Large intestine (tissue), 3 donors: ENCODE measurements at regions not wholly inside any gene's neighbourhood (a gene's known extent, or its start where the extent isn't known, plus 50 kb on each side); places are given as distances from the start of the nearest gene placed in this dataset.

ENCODE experiments used
- DNase-seq, 2 donors: peaks; one replicate each; pipeline versions ENCODE4 v3.0.0 to v3.0.0-alpha.2; 2013
- H3K27ac ChIP-seq: one replicate; pipeline ENCODE4 v1.5.1; 2013; ENCODE audit warnings: low read length
- H3K27me3 ChIP-seq: 2 replicates; pipeline ENCODE4 v1.6.1; 2013; ENCODE audit warnings: low read length; ENCODE audit not compliant: control insufficient read depth, insufficient read depth
- H3K36me3 ChIP-seq: 2 replicates; pipeline ENCODE4 v1.6.1; 2013; ENCODE audit warnings: low read length; ENCODE audit not compliant: control insufficient read depth, insufficient read depth
- H3K4me1 ChIP-seq: one replicate; pipeline ENCODE4 v1.6.1; 2013; ENCODE audit warnings: low read length; ENCODE audit not compliant: control insufficient read depth, insufficient read depth
- H3K4me3 ChIP-seq: one replicate; pipeline ENCODE4 v1.5.1; 2013; ENCODE audit warnings: low read length
- H3K9me3 ChIP-seq: one replicate; pipeline ENCODE4 v1.6.1; 2013; ENCODE audit warnings: mild to moderate bottlenecking, low read depth, low read length, moderate library complexity; ENCODE audit not compliant: control insufficient read depth
- WGBS: methylation state at CpG from one replicate; pipeline ENCODE4 v1.1.5; 2013; ENCODE audit warnings: low lambda C conversion rate; ENCODE audit not compliant: insufficient coverage; 5-methylcytosine and 5-hydroxymethylcytosine counted together

GRCh38 chr20:39234520-39235095, 272.5 kb downstream of the DHX35 start:
- Histone ChIP-seq H3K4me3 (no peak overlapping the region), H3K27ac (no peak overlapping the region), H3K36me3 (no peaks in the 10 kb centered on the region), H3K9me3 (no peaks in the 10 kb centered on the region), H3K4me1 (no peaks in the 10 kb centered on the region), H3K27me3 (no peaks in the 10 kb centered on the region)
- no peak for DNase-seq
- 60% methylated on average over 1 of the region's 7 CpGs for WGBS

GRCh38 chr20:39233755-39234154, 271.6 kb downstream of the DHX35 start:
- no peaks in the 10 kb centered on the region for H3K9me3 ChIP-seq
- WGBS = 100% methylated on average over 2 of the region's 4 CpGs
- no peak overlapping the region for H3K4me3 ChIP-seq
- H3K27me3 ChIP-seq = no peaks in the 10 kb centered on the region
- H3K4me1 ChIP-seq = no peaks in the 10 kb centered on the region
- no peaks in the 10 kb centered on the region for H3K36me3 ChIP-seq
- H3K27ac ChIP-seq = no peak overlapping the region
- no peak for DNase-seq

GRCh38 chr20:39227416-39227815, 265.3 kb downstream of the DHX35 start:
- no peaks in the 10 kb centered on the region for H3K4me1 ChIP-seq
- no peak overlapping the region for H3K27ac ChIP-seq
- H3K27me3 ChIP-seq = no peaks in the 10 kb centered on the region
- no peak for DNase-seq
- H3K4me3 ChIP-seq = no peak overlapping the region
- H3K9me3 ChIP-seq = no peaks in the 10 kb centered on the region
- 82% methylated on average over 1 of the region's 7 CpGs for WGBS
- H3K36me3 ChIP-seq = no peaks in the 10 kb centered on the region

- no peaks in the 10 kb centered on the region for H3K4me1 ChIP-seq
- H3K4me3 ChIP-seq = no peak overlapping the region
- no peaks in the 10 kb centered on the region for H3K27me3 ChIP-seq
- no peaks in the 10 kb centered on the region for H3K36me3 ChIP-seq
- no peaks in the 10 kb centered on the region for H3K9me3 ChIP-seq
- WGBS = no CpG with 5 or more reads among the region's 1 CpG
- no peak overlapping the region for H3K27ac ChIP-seq
- DNase-seq = no peak
Observed at GRCh38 chr20:39225978-39226377, 263.8 kb downstream of the DHX35 start.

GRCh38 chr20:39225536-39225935, 263.4 kb downstream of the DHX35 start:
- H3K27me3 ChIP-seq = no peaks in the 10 kb centered on the region
- no CpG with 5 or more reads among the region's 5 CpGs for WGBS
- no peak for DNase-seq
- no peaks in the 10 kb centered on the region for H3K9me3 ChIP-seq
- H3K4me3 ChIP-seq = no peak overlapping the region
- no peaks in the 10 kb centered on the region for H3K4me1 ChIP-seq
- no peak overlapping the region for H3K27ac ChIP-seq
- no peaks in the 10 kb centered on the region for H3K36me3 ChIP-seq

- no peak overlapping the region for H3K4me3 ChIP-seq
- H3K27me3 ChIP-seq = no peaks in the 10 kb centered on the region
- whole genome bisulfite sequencing = 0% methylated on average over 1 of the region's 1 CpG
- H3K27ac ChIP-seq = no peak overlapping the region
- H3K9me3 ChIP-seq = no peaks in the 10 kb centered on the region
- DNase-seq = no peak
- H3K36me3 ChIP-seq = no peaks in the 10 kb centered on the region
- no peaks in the 10 kb centered on the region for H3K4me1 ChIP-seq
Observed at GRCh38 chr20:39222101-39222500, 260.0 kb downstream of the DHX35 start.

GRCh38 chr20:39216195-39216594, 254.1 kb downstream of the DHX35 start:
- no peak overlapping the region for H3K27ac ChIP-seq
- WGBS = 98% methylated on average over 3 of the region's 3 CpGs
- DNase-seq = no peak
- no peaks in the 10 kb centered on the region for H3K9me3 ChIP-seq
- H3K4me1 ChIP-seq = no peaks in the 10 kb centered on the region
- H3K4me3 ChIP-seq = no peak overlapping the region
- no peaks in the 10 kb centered on the region for H3K27me3 ChIP-seq
- no peaks in the 10 kb centered on the region for H3K36me3 ChIP-seq

- Histone ChIP-seq H3K36me3 (no peaks in the 10 kb centered on the region), H3K27ac (no peak overlapping the region), H3K9me3 (no peaks in the 10 kb centered on the region), H3K27me3 (no peaks in the 10 kb centered on the region), H3K4me3 (no peak overlapping the region), H3K4me1 (no peaks in the 10 kb centered on the region)
- no CpG with 5 or more reads among the region's 2 CpGs for WGBS
- DNase-seq = no peak
Observed at GRCh38 chr20:39214828-39215227, 252.7 kb downstream of the DHX35 start.

GRCh38 chr20:39213476-39214145, 251.5 kb downstream of the DHX35 start:
- 100% methylated on average over 1 of the region's 3 CpGs for WGBS
- no peak for DNase-seq
- no peak overlapping the region for H3K4me3 ChIP-seq
- H3K4me1 ChIP-seq = no peaks in the 10 kb centered on the region
- no peaks in the 10 kb centered on the region for H3K36me3 ChIP-seq
- H3K27me3 ChIP-seq = no peaks in the 10 kb centered on the region
- no peaks in the 10 kb centered on the region for H3K9me3 ChIP-seq
- no peak overlapping the region for H3K27ac ChIP-seq

- Histone ChIP-seq H3K36me3 (no peaks in the 10 kb centered on the region), H3K27me3 (no peaks in the 10 kb centered on the region), H3K27ac (no peak overlapping the region), H3K4me1 (no peaks in the 10 kb centered on the region), H3K9me3 (no peaks in the 10 kb centered on the region), H3K4me3 (no peak overlapping the region)
- 59% methylated on average over 2 of the region's 5 CpGs for WGBS
- no peak for DNase-seq
Observed at GRCh38 chr20:39211060-39211748, 249.1 kb downstream of the DHX35 start.
